ENCODE measurements at regions not wholly inside any gene's neighbourhood (a gene's known extent, or its start where the extent isn't known, plus 50 kb on each side); places are given as distances from the start of the nearest gene placed in this dataset.

- no peak for DNase-seq
Measured at GRCh38 chr4:54359919-54360650, 131.0 kb downstream of the PDGFRA start.

GRCh38 chr4:54363037-54363436, 133.9 kb downstream of the PDGFRA start:
- DNase-seq, result no peak

- DNase-seq, result no peak
Measured at GRCh38 chr4:54365691-54366090, 136.6 kb downstream of the PDGFRA start.

DNA sequence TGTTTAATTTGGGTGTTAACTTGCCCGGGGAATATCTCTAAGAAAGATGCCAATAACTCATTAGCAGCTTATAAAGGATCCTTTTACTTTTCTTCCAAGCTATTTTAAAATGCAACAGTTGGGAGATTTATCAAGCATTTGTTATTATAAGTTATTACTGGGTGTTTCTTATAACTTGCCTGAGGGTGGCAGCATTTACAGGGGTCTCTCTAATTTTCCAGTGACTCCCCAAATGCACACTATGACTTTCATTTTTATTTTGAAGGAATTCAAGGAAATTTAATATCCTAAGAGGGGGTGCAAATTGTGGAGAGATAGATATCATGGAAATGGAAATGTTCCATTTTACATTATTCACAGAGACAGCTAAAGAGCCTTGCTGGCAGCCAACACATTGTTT, 138.0 kb downstream of the PDGFRA start:
- DNase-seq, result no peak

GRCh38 chr4:54368281-54369265, 139.5 kb downstream of the PDGFRA start:
- no peak for DNase-seq

DNA sequence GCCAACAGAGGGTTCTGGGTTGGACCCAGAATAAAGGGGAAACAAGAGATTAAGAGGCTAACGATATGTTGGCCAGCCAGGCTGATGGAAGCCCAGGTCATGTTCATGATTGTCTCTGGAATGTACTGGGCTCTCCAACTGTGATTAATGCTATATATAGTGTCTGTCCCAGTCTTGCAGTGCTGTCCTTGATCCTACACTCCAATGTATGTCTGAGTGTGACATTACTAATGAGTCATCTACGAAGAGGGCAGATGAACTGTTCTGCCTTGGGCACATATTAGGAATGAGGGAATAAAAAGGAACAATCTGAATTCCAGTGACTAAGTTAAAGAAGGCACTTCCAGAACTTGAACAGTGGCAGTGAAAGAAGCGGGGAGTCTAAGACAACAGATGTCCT, 142.1 kb downstream of the PDGFRA start:
- DNase-seq, result no peak

GRCh38 chr4:54372951-54373350, 143.9 kb downstream of the PDGFRA start:
- no peak for DNase-seq

- DNase-seq, result no peak
Measured at GRCh38 chr4:54373718-54374210, 144.7 kb downstream of the PDGFRA start.

GRCh38 chr4:54378461-54378860, 149.4 kb downstream of the PDGFRA start:
- no peak for DNase-seq

DNA sequence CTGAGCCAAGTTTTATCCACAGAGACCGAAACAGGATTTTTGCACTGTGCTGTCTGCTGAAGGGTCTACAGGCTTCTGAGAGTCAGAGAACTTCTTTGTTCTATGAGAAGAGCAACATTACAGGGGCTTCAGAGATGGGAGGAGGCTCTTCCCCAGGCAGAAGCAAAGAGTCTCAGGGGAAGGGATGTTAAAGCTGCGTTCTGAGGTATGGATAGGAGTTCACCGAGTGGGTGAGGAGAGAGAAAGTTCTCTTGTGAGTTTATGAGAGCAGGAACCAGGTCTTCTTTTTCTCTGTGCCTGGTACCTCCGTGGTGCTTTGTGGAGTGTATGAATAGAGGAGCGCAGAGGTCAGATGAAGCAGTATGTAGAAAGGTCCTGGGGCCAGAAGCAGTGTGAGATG, 155.1 kb downstream of the PDGFRA start:
- no peak for DNase-seq

DNA sequence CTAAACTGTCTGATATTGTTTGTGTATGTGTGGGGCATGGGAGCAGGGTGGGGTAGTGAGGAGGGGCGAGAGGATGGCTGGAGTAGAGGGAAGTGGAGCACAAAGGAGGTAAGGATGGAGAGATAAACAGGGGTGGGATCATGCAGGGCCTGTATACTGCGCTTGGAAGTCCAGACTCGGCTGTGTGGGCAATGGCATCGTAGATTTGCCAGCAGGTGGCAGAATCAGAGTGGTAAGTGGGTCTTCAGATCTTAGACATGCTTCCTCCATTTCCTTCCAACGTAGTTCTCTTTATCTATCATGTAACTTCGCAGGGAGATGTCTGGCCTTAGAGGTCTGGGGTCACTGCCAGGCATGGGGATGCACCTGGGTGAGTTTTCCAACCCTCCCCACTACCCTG, 155.5 kb downstream of the PDGFRA start:
- DNase-seq, result no peak

- no peak for DNase-seq
Measured at GRCh38 chr4:54386042-54386669, 157.1 kb downstream of the PDGFRA start.

GRCh38 chr4:54386693-54387092, 157.6 kb downstream of the PDGFRA start:
- no peak for DNase-seq

GRCh38 chr4:54390670-54391069, 161.6 kb downstream of the PDGFRA start:
- DNase-seq, result no peak

GRCh38 chr4:54391104-54391503, 162.0 kb downstream of the PDGFRA start:
- DNase-seq, result no peak

DNA sequence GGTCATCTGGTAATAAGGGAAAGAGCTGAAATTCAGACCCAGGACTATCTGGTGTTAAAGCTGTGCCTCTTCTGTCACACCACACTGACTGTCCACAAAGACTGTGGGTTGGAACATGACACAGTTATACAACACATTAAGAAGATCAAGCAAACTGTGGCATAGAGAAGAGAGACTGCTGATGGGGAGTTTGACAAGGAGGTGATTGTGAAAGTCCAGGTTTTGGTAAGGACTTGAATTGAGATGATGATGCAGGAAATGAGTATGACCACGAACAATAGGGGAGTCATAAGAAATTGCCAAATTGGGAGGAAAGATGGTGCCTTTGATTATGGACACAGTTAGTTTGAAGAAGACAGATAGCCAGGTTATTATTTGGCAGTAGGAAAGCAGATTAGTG, 163.4 kb downstream of the PDGFRA start:
- no peak for DNase-seq

GRCh38 chr4:54393243-54393642, 164.2 kb downstream of the PDGFRA start:
- no peak for DNase-seq

GRCh38 chr4:54395013-54395527, 166.0 kb downstream of the PDGFRA start:
- no peak for DNase-seq

- DNase-seq, result no peak
Measured at GRCh38 chr4:54400188-54400587, 171.1 kb downstream of the PDGFRA start.

DNA sequence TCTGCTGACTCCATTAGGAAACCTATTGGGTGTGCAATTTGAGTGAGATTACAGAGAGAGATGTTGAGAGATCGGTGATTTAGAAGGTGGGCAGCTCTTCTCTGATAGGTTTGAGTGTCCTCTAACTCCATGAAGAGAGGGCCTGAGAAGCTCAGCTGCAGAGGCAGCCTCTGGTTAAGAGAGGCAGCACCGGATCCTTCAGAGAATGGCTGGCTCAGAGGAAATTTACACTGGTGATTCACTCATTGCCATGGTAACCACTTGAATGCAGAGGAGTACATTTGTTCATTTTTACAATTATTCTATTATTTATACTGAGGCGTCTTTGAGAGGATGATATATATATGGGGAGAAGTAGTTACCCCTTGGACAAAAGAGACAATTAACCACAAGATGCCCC, 171.7 kb downstream of the PDGFRA start:
- DNase-seq, result no peak

DNA sequence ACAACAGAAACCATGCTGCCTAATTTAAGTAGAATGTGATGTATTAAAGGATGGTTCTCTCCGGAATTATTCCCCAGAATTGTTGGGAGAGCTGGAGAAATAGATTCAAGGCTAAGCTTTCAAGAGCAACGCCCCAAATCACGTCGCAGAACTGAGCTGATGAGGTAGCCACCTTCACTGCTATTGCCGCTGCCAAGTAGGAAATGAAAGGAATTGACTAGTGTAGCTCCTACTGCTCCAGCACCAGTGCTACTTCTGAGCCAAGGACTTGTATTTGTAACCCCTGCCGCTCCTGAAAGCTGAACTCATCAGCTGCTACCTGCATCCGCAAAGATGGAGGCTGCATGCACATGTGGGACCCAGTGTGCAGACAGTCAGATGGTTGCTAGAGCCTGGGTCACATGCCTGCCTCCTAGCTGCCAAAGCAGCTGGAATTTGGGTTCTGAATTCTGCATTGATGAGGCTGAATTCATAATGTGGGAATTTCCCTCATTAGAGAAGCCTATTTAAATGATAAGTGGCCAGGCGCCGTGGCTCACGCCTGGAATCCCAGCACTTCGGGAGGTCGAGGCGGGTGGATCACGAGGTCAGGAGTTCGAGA, 173.9 kb downstream of the PDGFRA start:
- DNase-seq, result no peak

- DNase-seq, result no peak
Measured at GRCh38 chr4:54403700-54404453, 174.8 kb downstream of the PDGFRA start.

Measured in NCI-H2107 (cell line).